Adrenal gland (tissue), 5 donors: ENCODE measurements at regions not wholly inside any gene's neighbourhood (a gene's known extent, or its start where the extent isn't known, plus 50 kb on each side); places are given as distances from the start of the nearest gene placed in this dataset.

Experiments
- POLR2A ChIP-seq, 2 donors: fragments of 450-650 bp; IDR thresholded peaks; one replicate each; pipeline ENCODE4 v1.6.1; 2017; ENCODE audit warnings: antibody characterized with exemption in 2 of 2, mild to moderate bottlenecking in 2 of 2, moderate library complexity in 1 of 2
- TF ChIP-seq, protein P1 (sequence below), 6 experiments: fragments of 450-650 bp in 4 of 6; fragments of 200-600 bp in 2 of 6; sonication (generic) in 1 of 6; IDR thresholded peaks; 1 replicate in 5 of 6; 2 replicates in 1 of 6; pipeline versions ENCODE4 v1.5.1 to v1.8.0; 2016 to 2021; ENCODE audit warnings: antibody characterized with exemption in 6 of 6, mild to moderate bottlenecking in 2 of 6, moderate library complexity in 1 of 6
- donor health status: DM: no; HTN: no; CAD: no.

GRCh38 chr12:124387528-124387911 lies 92.6 kb downstream of the RFLNA start:
- TF ChIP-seq, protein P1, sequence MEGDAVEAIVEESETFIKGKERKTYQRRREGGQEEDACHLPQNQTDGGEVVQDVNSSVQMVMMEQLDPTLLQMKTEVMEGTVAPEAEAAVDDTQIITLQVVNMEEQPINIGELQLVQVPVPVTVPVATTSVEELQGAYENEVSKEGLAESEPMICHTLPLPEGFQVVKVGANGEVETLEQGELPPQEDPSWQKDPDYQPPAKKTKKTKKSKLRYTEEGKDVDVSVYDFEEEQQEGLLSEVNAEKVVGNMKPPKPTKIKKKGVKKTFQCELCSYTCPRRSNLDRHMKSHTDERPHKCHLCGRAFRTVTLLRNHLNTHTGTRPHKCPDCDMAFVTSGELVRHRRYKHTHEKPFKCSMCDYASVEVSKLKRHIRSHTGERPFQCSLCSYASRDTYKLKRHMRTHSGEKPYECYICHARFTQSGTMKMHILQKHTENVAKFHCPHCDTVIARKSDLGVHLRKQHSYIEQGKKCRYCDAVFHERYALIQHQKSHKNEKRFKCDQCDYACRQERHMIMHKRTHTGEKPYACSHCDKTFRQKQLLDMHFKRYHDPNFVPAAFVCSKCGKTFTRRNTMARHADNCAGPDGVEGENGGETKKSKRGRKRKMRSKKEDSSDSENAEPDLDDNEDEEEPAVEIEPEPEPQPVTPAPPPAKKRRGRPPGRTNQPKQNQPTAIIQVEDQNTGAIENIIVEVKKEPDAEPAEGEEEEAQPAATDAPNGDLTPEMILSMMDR (IDR thresholded peaks at IDR 0.05): no peak
- peak; percentile 11 to 51 for TF ChIP-seq POLR2A (IDR thresholded peaks at IDR 0.05)
